ENCODE measurements at regions not wholly inside any gene's neighbourhood (a gene's known extent, or its start where the extent isn't known, plus 50 kb on each side); places are given as distances from the start of the nearest gene placed in this dataset.

DNA sequence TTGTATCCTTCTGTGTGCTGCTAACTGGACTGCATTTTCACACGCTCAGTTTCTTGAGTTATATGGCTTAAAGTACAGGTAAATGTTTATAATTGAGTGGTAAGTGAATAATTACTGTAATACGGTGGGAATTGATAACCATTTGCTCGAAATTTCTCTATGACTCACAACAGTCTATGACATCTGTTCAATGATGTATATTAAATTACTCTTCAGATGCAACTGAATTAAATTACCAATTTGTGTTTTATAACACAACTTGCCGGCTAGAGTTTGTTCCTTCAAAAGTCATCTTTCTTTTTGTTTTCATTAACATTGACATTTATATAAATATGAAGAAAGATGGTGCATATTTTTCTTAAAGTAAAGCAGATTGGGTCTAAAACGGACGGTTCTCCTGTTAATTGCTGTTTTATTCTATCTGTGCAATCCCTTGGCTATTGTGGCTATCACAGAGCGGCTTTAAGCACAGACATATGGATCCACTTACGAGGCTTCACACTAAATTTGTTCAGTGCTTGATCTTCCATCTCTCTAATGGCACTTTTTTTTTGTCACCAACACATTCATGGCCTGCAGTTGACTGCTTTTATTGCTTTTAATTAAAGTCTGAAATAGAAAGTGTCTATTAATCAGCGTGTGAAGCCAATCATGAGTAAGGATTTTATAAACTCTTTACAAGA, 1291.6 kb upstream of the SLC10A2 start:
- no peak for TF ChIP-seq POLR2A (IDR thresholded peaks at IDR 0.05)
- no peak for TF ChIP-seq CTCF (IDR thresholded peaks at IDR 0.05)
- TF ChIP-seq EP300 (IDR thresholded peaks at IDR 0.05): no peak

Data from gastroesophageal sphincter (tissue), 3 donors.